ENCODE measurements at regions not wholly inside any gene's neighbourhood (a gene's known extent, or its start where the extent isn't known, plus 50 kb on each side); places are given as distances from the start of the nearest gene placed in this dataset.

DNA sequence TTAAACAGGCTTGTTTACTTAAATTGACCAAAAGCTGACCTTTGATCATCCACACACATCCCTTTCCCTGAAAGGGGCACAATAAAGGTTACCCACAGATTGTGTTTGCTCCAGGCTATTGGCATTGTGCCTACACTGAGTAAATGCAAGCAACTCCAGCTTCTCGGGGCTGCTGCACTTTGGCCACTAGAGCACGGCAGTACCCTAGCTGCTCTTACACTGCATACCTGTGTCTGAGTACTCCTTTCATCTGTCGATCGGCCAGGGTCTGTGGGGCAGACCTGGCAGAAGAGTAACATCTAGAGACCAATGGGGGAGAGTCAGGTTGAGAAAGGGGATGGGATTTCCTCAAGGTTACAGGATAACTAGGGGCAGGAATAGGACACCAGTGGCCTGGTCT lies 281.9 kb upstream of the NMUR2 start:
- BruUV-seq (replicated peaks) = no TSS peak
- no peak overlapping the region for H3K27ac ChIP-seq (ENCODE audit: low read depth, low read length)
- H3K4me2 ChIP-seq (ENCODE audit: low read length) = no peak overlapping the region
- TF ChIP-seq RAD21 (IDR thresholded peaks at IDR 0.05; ENCODE audit: low read depth) (no peak), CBX3 (IDR thresholded peaks at IDR 0.05; ENCODE audit: low read depth) (no peak), FOSL1 (IDR thresholded peaks at IDR 0.05; ENCODE audit: low read depth) (no peak), EZH2phosphoT487 (IDR thresholded peaks at IDR 0.05; ENCODE audit: borderline replicate concordance) (no peak), EGR1 (IDR thresholded peaks at IDR 0.05; ENCODE audit: low read depth) (no peak), ELF1 (IDR thresholded peaks at IDR 0.05; ENCODE audit: borderline replicate concordance, low read depth) (no peak), ZFX (IDR thresholded peaks at IDR 0.05) (no peak), EZH2 (IDR thresholded peaks at IDR 0.05) (no peak), ATF3 (IDR thresholded peaks at IDR 0.05) (no peak), POLR2A (IDR thresholded peaks at IDR 0.05; ENCODE audit: borderline replicate concordance, extremely low read depth, insufficient read depth, insufficient read length) (no peak), POLR2AphosphoS5 (IDR thresholded peaks at IDR 0.05; ENCODE audit: low read depth, low read length) (no peak), SIN3A (IDR thresholded peaks at IDR 0.05; ENCODE audit: low read depth) (no peak), SRF (IDR thresholded peaks at IDR 0.05; ENCODE audit: low read depth) (no peak), JUND (IDR thresholded peaks at IDR 0.05) (no peak), TCF7L2 (IDR thresholded peaks at IDR 0.05; ENCODE audit: borderline replicate concordance, extremely low read depth, insufficient read depth, insufficient read length) (no peak), CTCF (IDR thresholded peaks at IDR 0.05 in 2 of 3, conservative IDR thresholded peaks at IDR 0.05 in 1 of 3; ENCODE audit: borderline replicate concordance in 1 of 3, insufficient read depth in 1 of 3, low read depth in 2 of 3, low read length in 2 of 3) (no peak), ZNF274 (IDR thresholded peaks at IDR 0.05; ENCODE audit: low read depth, low read length) (no peak)
- TF ChIP-seq, protein P1, sequence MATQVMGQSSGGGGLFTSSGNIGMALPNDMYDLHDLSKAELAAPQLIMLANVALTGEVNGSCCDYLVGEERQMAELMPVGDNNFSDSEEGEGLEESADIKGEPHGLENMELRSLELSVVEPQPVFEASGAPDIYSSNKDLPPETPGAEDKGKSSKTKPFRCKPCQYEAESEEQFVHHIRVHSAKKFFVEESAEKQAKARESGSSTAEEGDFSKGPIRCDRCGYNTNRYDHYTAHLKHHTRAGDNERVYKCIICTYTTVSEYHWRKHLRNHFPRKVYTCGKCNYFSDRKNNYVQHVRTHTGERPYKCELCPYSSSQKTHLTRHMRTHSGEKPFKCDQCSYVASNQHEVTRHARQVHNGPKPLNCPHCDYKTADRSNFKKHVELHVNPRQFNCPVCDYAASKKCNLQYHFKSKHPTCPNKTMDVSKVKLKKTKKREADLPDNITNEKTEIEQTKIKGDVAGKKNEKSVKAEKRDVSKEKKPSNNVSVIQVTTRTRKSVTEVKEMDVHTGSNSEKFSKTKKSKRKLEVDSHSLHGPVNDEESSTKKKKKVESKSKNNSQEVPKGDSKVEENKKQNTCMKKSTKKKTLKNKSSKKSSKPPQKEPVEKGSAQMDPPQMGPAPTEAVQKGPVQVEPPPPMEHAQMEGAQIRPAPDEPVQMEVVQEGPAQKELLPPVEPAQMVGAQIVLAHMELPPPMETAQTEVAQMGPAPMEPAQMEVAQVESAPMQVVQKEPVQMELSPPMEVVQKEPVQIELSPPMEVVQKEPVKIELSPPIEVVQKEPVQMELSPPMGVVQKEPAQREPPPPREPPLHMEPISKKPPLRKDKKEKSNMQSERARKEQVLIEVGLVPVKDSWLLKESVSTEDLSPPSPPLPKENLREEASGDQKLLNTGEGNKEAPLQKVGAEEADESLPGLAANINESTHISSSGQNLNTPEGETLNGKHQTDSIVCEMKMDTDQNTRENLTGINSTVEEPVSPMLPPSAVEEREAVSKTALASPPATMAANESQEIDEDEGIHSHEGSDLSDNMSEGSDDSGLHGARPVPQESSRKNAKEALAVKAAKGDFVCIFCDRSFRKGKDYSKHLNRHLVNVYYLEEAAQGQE (IDR thresholded peaks at IDR 0.05; ENCODE audit: low read depth) = no peak
- TF ChIP-seq, protein P2, sequence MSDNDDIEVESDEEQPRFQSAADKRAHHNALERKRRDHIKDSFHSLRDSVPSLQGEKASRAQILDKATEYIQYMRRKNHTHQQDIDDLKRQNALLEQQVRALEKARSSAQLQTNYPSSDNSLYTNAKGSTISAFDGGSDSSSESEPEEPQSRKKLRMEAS (IDR thresholded peaks at IDR 0.05) = no peak
- no peaks in the 10 kb centered on the region for H3K27me3 ChIP-seq (ENCODE audit: insufficient read depth, low read length)
- RAD21 ChIA-PET (ENCODE audit: low non-redundant PET in 1 of 2, low total read pairs in 2 of 2, uncharacterized antibody in 2 of 2, unreplicated experiment in 2 of 2) = no interaction called here
- POLR2A ChIA-PET = no interaction called here
- H3K9ac ChIP-seq (ENCODE audit: low read length) = no peak overlapping the region
- peaks cover 0 to 18% of the 10 kb centered on the region in 2 experiments; a peak in 2 of 4 replicates for H3K9me3 ChIP-seq (ENCODE audit: control insufficient read depth in 1 of 2, insufficient read depth in 1 of 2, low read depth in 1 of 2, low read length in 2 of 2)
- intact Hi-C loops (cut with micrococcal nuclease) = no loop called here
- no peaks in the 10 kb centered on the region for H3K79me2 ChIP-seq (ENCODE audit: insufficient read depth, low read length)
- no peak overlapping the region for H3K4me3 ChIP-seq (replicated peaks in 1 of 2; ENCODE audit: low read depth in 1 of 2, low read length in 2 of 2)
- no peak overlapping the region for H2AFZ ChIP-seq (ENCODE audit: low read depth, low read length, poor library complexity, severe bottlenecking)
- ATAC-seq (no peak), DNase-seq (ENCODE audit: low read depth, low spot score) (no peak)
- H3K4me1 ChIP-seq (ENCODE audit: control insufficient read depth in 1 of 2, insufficient read depth in 2 of 2, low read length in 2 of 2) = peaks cover 0 to 5% of the 10 kb centered on the region in 2 experiments; a peak in 1 of 4 replicates
- no peaks in the 10 kb centered on the region for H4K20me1 ChIP-seq (ENCODE audit: insufficient read depth)
- H3K36me3 ChIP-seq (ENCODE audit: control insufficient read depth in 1 of 2, insufficient read depth in 2 of 2, low read length in 2 of 2) = no peaks in the 10 kb centered on the region
- CTCF ChIA-PET = no interaction called here
- no peaks in the 10 kb centered on the region for H3K9me2 ChIP-seq (ENCODE audit: insufficient read depth)
